ENCODE measurements at regions not wholly inside any gene's neighbourhood (a gene's known extent, or its start where the extent isn't known, plus 50 kb on each side); places are given as distances from the start of the nearest gene placed in this dataset.

- no peak for TF ChIP-seq CTCF (IDR thresholded peaks at IDR 0.05)
- no peak overlapping the region for H3K9ac ChIP-seq
- H3K36me3 ChIP-seq (ENCODE audit: control insufficient read depth, insufficient read depth, low read length) = no peaks in the 10 kb centered on the region
- H3K27ac ChIP-seq = no peak overlapping the region
- no peaks in the 10 kb centered on the region for H3K79me2 ChIP-seq
- H2AFZ ChIP-seq = no peak overlapping the region
- H3K4me1 ChIP-seq = no peaks in the 10 kb centered on the region
- H3K27me3 ChIP-seq (ENCODE audit: control insufficient read depth, insufficient read depth, low read length) = no peaks in the 10 kb centered on the region
- H3K4me2 ChIP-seq (ENCODE audit: low read length) = no peak overlapping the region
- H3K9me3 ChIP-seq (ENCODE audit: control insufficient read depth, low read length) = no peaks in the 10 kb centered on the region
- no peak overlapping the region for H3K4me3 ChIP-seq (ENCODE audit: low read depth, low read length)
Measured at GRCh38 chr2:216305574-216305973, 66.7 kb downstream of the MARCHF4 start.

- Histone ChIP-seq H3K9me3 (ENCODE audit: control insufficient read depth, low read length) (no peaks in the 10 kb centered on the region), H3K79me2 (no peaks in the 10 kb centered on the region), H3K4me2 (ENCODE audit: low read length) (no peak overlapping the region), H3K4me3 (ENCODE audit: low read depth, low read length) (no peak overlapping the region), H3K27ac (no peak overlapping the region), H3K36me3 (ENCODE audit: control insufficient read depth, insufficient read depth, low read length) (no peaks in the 10 kb centered on the region), H3K4me1 (no peaks in the 10 kb centered on the region), H2AFZ (no peak overlapping the region), H3K9ac (no peak overlapping the region), H3K27me3 (ENCODE audit: control insufficient read depth, insufficient read depth, low read length) (no peaks in the 10 kb centered on the region)
- no peak for TF ChIP-seq CTCF (IDR thresholded peaks at IDR 0.05)
Measured at GRCh38 chr2:216302981-216303676, 69.2 kb downstream of the MARCHF4 start.

- no peaks in the 10 kb centered on the region for H3K36me3 ChIP-seq (ENCODE audit: control insufficient read depth, insufficient read depth, low read length)
- no peak overlapping the region for H3K9ac ChIP-seq
- no peaks in the 10 kb centered on the region for H3K79me2 ChIP-seq
- H3K27me3 ChIP-seq (ENCODE audit: control insufficient read depth, insufficient read depth, low read length) = no peaks in the 10 kb centered on the region
- no peak overlapping the region for H3K27ac ChIP-seq
- no peak for TF ChIP-seq CTCF (IDR thresholded peaks at IDR 0.05)
- no peak overlapping the region for H3K4me3 ChIP-seq (ENCODE audit: low read depth, low read length)
- no peaks in the 10 kb centered on the region for H3K9me3 ChIP-seq (ENCODE audit: control insufficient read depth, low read length)
- no peak overlapping the region for H3K4me2 ChIP-seq (ENCODE audit: low read length)
- no peaks in the 10 kb centered on the region for H3K4me1 ChIP-seq
- no peak overlapping the region for H2AFZ ChIP-seq
Measured at GRCh38 chr2:216300906-216301305, 71.4 kb downstream of the MARCHF4 start.

- H3K4me1 ChIP-seq = no peaks in the 10 kb centered on the region
- TF ChIP-seq CTCF (IDR thresholded peaks at IDR 0.05) = no peak
- no peak overlapping the region for H3K9ac ChIP-seq
- no peaks in the 10 kb centered on the region for H3K9me3 ChIP-seq (ENCODE audit: control insufficient read depth, low read length)
- H3K36me3 ChIP-seq (ENCODE audit: control insufficient read depth, insufficient read depth, low read length) = no peaks in the 10 kb centered on the region
- H3K27me3 ChIP-seq (ENCODE audit: control insufficient read depth, insufficient read depth, low read length) = no peaks in the 10 kb centered on the region
- no peak overlapping the region for H2AFZ ChIP-seq
- H3K4me2 ChIP-seq (ENCODE audit: low read length) = no peak overlapping the region
- no peaks in the 10 kb centered on the region for H3K79me2 ChIP-seq
- no peak overlapping the region for H3K4me3 ChIP-seq (ENCODE audit: low read depth, low read length)
- no peak overlapping the region for H3K27ac ChIP-seq
Measured at GRCh38 chr2:216299588-216299987, 72.7 kb downstream of the MARCHF4 start.

All from parathyroid adenoma (tissue), 2 donors.